ENCODE measurements at regions not wholly inside any gene's neighbourhood (a gene's known extent, or its start where the extent isn't known, plus 50 kb on each side); places are given as distances from the start of the nearest gene placed in this dataset.

- Histone ChIP-seq H3K4me2 (replicated peaks; ENCODE audit: low read depth, low read length, poor library complexity, severe bottlenecking) (no peak overlapping the region), H2AFZ (ENCODE audit: insufficient read depth, low read depth, low read length, poor library complexity, severe bottlenecking) (no peak overlapping the region), H3K27me3 (replicated peaks in 1 of 4; ENCODE audit: control extremely low read depth in 1 of 4, control insufficient read depth in 3 of 4, insufficient read depth in 4 of 4, low read length in 3 of 4) (no peaks in the 10 kb centered on the region), H3K79me2 (ENCODE audit: control insufficient read depth, insufficient read depth, low read length) (no peaks in the 10 kb centered on the region), H3K4me3 (ENCODE audit: control extremely low read depth in 1 of 5, extremely low read depth in 1 of 5, insufficient read depth in 1 of 5, low read depth in 2 of 5, low read length in 4 of 5) (no peak overlapping the region), H3K27ac (ENCODE audit: low read length in 2 of 2) (no peak overlapping the region), H3K9me3 (ENCODE audit: control extremely low read depth in 1 of 3, control insufficient read depth in 2 of 3, insufficient read depth in 1 of 3, low read length in 2 of 3) (no peaks in the 10 kb centered on the region), H3K36me3 (replicated peaks in 1 of 2; ENCODE audit: control extremely low read depth in 1 of 2, control insufficient read depth in 1 of 2, extremely low read depth in 1 of 2, insufficient read depth in 2 of 2, low read length in 1 of 2) (no peaks in the 10 kb centered on the region), H4K20me1 (ENCODE audit: control insufficient read depth, insufficient read depth, low read length, poor library complexity, severe bottlenecking) (no peaks in the 10 kb centered on the region), H3K9ac (ENCODE audit: low read length) (no peak overlapping the region), H3K4me1 (ENCODE audit: control insufficient read depth in 2 of 2, insufficient read depth in 2 of 2, low read length in 2 of 2) (no peaks in the 10 kb centered on the region)
- intact Hi-C loops (cut with micrococcal nuclease), result no loop called here
- WGBS (ENCODE audit: insufficient coverage), result 100% methylated on average over 2 of the region's 2 CpGs
- no peak for ATAC-seq (ENCODE audit: low read depth)
- TF ChIP-seq EZH2 (IDR thresholded peaks at IDR 0.05; ENCODE audit: borderline replicate concordance, insufficient read depth, low read depth, low read length, poor library complexity, severe bottlenecking) (no peak), CTCF (IDR thresholded peaks at IDR 0.05) (no peak)
- H3K27me3 Mint-ChIP-seq, result no peaks in the 10 kb centered on the region
- CTCF ChIA-PET, result no interaction called here
- POLR2A ChIA-PET, result no interaction called here
- DNase-seq, result no peak
- no peaks in the 10 kb centered on the region for H3K4me1 Mint-ChIP-seq
- no peak overlapping the region for H3K4me3 Mint-ChIP-seq
- peaks cover 8% of the 10 kb centered on the region for H3K9me3 Mint-ChIP-seq (ENCODE audit: insufficient read depth)
- no peak overlapping the region for H3K27ac Mint-ChIP-seq
Measured at GRCh38 chr9:11235061-11235460, 622.3 kb upstream of the PTPRD start.

GRCh38 chr9:11241779-11242178 lies 629.0 kb upstream of the PTPRD start:
- DNase-seq (no peak), ATAC-seq (ENCODE audit: low read depth) (no peak)
- Histone ChIP-seq H4K20me1 (ENCODE audit: control insufficient read depth, insufficient read depth, low read length, poor library complexity, severe bottlenecking) (no peaks in the 10 kb centered on the region), H3K4me3 (ENCODE audit: control extremely low read depth in 1 of 5, extremely low read depth in 1 of 5, insufficient read depth in 1 of 5, low read depth in 2 of 5, low read length in 4 of 5) (no peak overlapping the region), H3K79me2 (ENCODE audit: control insufficient read depth, insufficient read depth, low read length) (no peaks in the 10 kb centered on the region), H3K4me1 (ENCODE audit: control insufficient read depth in 2 of 2, insufficient read depth in 2 of 2, low read length in 2 of 2) (no peaks in the 10 kb centered on the region), H3K9me3 (ENCODE audit: control extremely low read depth in 1 of 3, control insufficient read depth in 2 of 3, insufficient read depth in 1 of 3, low read length in 2 of 3) (peaks cover 0 to 8% (median 0%) of the 10 kb centered on the region in 3 donors), H3K36me3 (replicated peaks in 1 of 2; ENCODE audit: control extremely low read depth in 1 of 2, control insufficient read depth in 1 of 2, extremely low read depth in 1 of 2, insufficient read depth in 2 of 2, low read length in 1 of 2) (no peaks in the 10 kb centered on the region), H2AFZ (ENCODE audit: insufficient read depth, low read depth, low read length, poor library complexity, severe bottlenecking) (no peak overlapping the region), H3K27ac (ENCODE audit: low read length in 2 of 2) (no peak overlapping the region), H3K9ac (ENCODE audit: low read length) (no peak overlapping the region), H3K27me3 (replicated peaks in 1 of 4; ENCODE audit: control extremely low read depth in 1 of 4, control insufficient read depth in 3 of 4, insufficient read depth in 4 of 4, low read length in 3 of 4) (no peaks in the 10 kb centered on the region), H3K4me2 (replicated peaks; ENCODE audit: low read depth, low read length, poor library complexity, severe bottlenecking) (no peak overlapping the region)
- Mint-ChIP-seq H3K4me1 (no peaks in the 10 kb centered on the region), H3K27me3 (no peaks in the 10 kb centered on the region), H3K9me3 (ENCODE audit: insufficient read depth) (no peaks in the 10 kb centered on the region), H3K27ac (no peak overlapping the region), H3K4me3 (no peak overlapping the region)
- no CpG with 5 or more reads among the region's 1 CpG for WGBS (ENCODE audit: insufficient coverage)
- ChIA-PET CTCF (no interaction called here), POLR2A (no interaction called here)
- intact Hi-C loops (cut with micrococcal nuclease), result no loop called here
- TF ChIP-seq CTCF (IDR thresholded peaks at IDR 0.05) (no peak), EZH2 (IDR thresholded peaks at IDR 0.05; ENCODE audit: borderline replicate concordance, insufficient read depth, low read depth, low read length, poor library complexity, severe bottlenecking) (no peak)

Measured in B cell (primary cell).